ENCODE measurements at regions not wholly inside any gene's neighbourhood (a gene's known extent, or its start where the extent isn't known, plus 50 kb on each side); places are given as distances from the start of the nearest gene placed in this dataset.

DNA sequence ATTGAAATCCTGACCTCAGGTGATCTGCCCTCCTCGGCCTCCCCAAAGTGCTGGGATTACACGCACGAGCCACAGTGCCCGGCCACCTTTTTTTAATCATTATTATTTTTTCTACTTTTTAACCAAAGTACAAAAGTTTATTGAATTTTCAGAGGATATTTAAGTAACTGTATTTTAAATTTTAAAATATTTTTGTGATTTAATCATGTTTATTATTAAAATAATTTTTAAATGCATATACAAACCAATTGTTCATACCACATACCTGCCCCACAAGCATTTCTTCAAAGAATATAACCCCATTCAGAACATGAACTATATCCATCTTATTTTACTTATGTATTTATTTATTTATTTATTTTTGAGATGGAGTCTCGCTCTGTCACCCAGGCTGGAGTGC is 163.6 kb upstream of the MAP2 start:
- TF ChIP-seq POLR2A (IDR thresholded peaks at IDR 0.05): no peak
- TF ChIP-seq, protein P1, sequence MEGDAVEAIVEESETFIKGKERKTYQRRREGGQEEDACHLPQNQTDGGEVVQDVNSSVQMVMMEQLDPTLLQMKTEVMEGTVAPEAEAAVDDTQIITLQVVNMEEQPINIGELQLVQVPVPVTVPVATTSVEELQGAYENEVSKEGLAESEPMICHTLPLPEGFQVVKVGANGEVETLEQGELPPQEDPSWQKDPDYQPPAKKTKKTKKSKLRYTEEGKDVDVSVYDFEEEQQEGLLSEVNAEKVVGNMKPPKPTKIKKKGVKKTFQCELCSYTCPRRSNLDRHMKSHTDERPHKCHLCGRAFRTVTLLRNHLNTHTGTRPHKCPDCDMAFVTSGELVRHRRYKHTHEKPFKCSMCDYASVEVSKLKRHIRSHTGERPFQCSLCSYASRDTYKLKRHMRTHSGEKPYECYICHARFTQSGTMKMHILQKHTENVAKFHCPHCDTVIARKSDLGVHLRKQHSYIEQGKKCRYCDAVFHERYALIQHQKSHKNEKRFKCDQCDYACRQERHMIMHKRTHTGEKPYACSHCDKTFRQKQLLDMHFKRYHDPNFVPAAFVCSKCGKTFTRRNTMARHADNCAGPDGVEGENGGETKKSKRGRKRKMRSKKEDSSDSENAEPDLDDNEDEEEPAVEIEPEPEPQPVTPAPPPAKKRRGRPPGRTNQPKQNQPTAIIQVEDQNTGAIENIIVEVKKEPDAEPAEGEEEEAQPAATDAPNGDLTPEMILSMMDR (IDR thresholded peaks at IDR 0.05): no peak
